Activated T-cell treated with anti-CD3 and anti-CD28 coated beads for 24 hours (primary cell): ENCODE measurements at regions not wholly inside any gene's neighbourhood (a gene's known extent, or its start where the extent isn't known, plus 50 kb on each side); places are given as distances from the start of the nearest gene placed in this dataset.

Experiments
- DNase-seq: peaks from one replicate; pipeline ENCODE4 v3.0.0-alpha.2; 2020; ENCODE audit warnings: low read depth

DNA sequence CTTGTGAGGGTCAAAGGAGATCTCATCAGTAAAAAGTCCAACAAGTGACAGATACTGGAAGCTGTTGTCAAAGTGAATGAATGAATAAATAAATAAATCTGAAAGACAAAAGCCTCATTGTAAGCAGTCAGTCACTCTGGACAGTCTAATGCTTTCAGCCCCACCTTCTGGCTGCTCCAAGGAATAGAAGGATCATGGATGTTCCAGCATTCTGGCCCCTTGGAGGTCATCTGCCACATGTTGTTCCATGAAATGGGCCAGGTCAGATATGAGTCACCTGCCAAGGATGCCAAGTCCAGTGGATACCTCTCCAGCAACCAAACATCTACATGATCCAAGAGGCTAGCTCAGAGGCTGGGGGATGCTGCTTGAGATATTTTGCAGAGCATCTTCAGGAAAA, 185.6 kb downstream of the BMP7 start:
- DNase-seq, result no peak

DNA sequence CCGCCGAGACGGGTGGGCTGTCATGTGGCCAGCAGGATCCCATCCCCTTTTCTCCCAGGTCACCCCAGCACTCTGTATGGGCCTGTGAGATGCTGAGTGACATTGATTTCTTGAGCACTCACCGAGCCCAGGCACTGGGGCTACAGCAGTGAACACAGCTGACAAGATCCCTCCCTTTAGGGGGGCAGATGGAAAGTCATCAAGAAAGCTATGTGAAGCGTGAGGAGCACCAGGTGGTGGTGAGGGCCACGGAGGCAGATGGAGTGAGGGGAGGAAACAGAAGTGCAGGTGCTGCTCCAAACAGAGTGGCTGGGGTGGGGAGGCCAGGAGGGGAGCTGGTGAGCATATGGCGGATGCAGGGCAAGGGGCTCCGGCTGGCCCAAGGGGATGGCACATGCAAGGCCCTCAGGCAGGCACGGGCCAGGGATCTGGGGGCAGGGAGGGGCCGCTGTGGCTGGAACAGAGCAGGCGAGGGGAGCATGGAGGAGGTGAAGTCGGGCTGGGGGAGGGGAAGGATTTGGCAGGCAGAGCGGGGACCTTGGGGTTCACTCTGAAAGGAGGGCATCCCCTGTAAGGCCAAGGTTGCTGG, 184.0 kb downstream of the BMP7 start:
- DNase-seq, result no peak

DNA sequence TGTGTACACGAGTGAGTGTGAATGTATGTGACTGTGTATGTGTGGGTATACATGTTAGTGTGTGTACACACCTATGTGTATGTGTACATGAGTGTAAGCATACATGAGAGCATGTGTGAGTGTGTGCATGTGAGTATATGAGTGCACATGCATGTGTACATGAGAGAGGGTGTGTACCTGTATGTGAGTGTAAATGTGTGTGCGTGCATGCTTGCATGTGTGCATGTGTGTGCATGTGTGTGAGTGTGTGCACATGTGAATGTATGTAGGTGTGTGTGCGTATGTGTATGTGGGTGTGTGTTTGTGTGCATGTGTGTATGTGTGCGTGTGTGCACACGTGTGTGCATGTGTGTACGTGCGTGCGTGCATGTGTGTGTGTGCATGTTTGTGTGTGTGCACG, 183.4 kb downstream of the BMP7 start:
- no peak for DNase-seq

DNA sequence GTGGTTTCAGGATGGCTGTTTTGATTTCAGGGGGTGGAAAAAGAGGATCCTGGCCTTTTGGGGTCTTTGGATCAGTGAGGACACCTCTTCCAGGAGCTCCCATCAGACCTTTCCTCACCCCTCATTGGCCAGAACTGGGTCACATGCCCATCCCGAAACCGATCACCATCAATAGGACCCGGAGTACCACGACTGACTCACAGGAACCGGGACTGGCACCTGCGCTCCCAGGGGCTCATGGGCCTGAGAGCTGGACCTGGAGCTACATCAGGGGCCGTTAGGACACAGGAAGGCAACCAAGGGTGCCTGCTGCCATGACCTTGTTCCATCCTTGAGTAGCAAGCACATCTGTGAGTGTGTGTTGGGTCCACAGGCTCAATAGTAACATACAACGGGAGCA, 180.4 kb downstream of the BMP7 start:
- DNase-seq, result no peak

DNA sequence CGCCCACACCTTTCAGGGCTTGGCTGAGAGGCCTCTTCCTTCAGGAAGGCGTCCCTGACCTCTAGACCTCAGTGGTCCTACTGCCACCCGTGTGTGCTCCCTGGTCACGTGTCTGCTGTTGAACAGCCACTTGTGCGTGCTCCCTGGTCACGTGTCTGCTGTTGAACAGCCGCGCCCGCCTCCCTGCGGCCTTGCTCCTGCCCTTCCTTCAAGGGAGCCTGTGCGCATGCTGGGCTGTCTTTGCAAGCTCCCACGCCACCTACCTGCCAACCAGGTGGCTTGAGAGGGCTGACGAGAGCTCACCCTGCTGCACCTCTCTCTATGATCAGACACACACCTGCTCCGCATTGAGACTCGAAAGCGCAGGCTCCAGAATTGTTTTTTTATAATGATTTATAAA, 179.3 kb downstream of the BMP7 start:
- DNase-seq, result no peak

DNA sequence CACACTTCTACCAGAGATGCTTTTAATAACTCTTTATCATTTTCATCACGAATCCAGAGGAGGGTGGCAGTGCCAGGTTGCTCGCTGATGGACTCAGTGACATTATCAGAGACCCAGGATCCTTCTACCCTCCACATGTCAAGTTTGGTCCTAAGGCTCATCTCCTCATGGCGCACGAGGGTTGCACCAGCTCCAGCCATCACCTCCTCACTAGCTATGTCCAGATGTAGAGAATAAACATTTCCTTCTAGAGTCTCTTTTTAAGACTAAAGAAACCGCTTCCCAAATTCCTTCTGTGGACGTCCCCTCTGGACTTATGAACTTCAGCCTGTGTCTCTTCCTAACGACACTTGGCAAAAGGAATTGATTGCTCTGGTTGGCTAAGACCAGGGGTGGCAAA, 178.7 kb downstream of the BMP7 start:
- DNase-seq, result no peak

DNA sequence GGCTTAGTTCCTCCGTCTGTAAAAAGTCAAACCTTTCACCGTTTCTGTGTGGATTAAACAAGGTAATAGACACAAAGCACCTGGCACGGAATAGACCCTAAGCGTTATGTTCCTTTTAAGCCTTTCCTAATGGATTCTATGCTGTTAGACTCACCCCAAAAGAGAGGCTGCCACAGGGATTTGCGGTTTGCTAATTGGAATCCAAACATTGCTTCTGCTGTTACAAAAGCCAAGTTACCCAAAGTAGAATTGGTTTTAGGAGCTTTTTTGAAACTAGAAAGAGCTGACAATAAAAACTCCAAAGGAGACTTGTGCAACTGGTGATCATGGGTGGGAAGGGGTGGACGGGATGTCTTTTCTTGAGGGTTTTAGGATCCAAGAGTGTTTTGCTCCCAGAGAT, 178.0 kb downstream of the BMP7 start:
- DNase-seq, result no peak

DNA sequence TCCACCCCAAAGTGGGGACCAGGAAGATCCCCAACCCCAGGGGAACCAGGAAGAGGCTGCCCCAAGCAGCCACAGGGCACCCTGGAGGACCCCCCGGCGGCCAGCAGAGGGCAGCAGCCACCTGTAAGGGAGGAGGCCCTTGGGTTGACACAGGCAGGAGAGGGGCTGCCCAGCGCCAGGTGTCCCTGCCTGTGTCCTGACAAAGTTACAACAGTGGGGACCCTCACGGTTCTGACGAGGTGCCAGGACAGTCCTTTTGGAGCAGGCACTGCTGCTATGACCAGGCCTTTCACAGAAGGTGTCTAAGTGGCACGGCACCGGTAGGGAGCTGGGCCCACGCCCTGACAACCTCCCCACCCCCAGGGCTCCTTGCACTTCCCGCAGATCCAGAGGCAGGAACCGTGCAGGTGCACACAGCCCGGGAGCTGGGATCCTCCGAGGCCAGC, 176.7 kb downstream of the BMP7 start:
- peak; percentile 38 for DNase-seq

DNA sequence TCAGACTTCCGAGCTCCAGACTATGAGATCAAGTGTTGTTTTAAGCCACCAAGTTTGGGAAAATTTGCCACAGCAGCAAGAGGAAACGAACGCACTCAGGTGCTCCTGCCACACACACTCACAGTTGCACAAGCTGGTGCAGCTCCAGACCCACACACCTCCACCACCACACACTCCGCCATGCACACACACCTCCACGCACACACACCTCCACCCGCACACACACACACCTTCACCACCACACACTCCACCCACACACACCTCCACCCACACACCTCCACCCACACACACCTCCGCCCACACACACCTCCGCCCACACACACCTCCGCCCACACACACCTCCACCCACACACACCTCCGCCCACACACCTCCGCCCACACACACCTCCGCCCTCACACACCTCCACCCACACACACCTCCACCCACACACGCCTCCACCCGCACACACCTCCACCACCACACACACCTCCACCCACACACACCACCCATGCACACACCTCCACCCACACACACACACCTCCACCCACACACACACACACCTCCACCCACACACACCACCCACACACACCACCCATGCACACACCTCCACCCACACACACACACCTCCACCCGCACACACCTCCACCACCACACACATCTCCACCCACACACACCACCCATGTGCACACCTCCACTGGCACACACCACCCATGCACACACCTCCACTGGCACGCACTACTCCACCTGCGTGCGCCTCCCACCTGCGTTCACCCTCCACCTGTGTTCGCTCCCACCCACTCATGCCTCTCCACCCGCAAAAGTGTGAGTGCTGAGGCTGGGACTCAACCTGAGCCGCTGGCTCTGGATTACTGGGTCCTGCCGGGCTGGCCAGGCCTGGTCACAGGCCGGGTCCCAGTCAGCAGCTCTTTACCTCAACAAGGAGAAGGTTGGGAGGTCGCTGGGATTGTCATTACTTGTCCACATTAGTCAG, 175.6 kb downstream of the BMP7 start:
- DNase-seq, result no peak

DNA sequence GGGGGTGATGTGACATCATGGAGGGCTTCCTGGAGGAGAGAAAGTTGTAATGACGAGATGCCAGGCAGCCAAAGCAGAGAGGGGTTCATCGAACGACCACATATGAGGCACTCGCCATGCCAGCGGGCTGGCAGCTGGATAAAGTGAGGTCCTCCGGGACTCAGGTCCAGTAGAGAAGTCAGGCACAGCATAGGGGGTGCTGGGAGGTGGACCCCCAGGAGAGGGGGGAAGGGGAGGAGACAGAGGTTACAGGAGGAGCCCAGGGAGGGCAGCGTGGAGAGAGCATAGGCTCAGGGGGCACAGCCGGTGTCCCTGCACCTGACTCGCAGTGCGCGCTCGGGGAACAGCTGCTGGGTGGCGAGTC, 174.7 kb downstream of the BMP7 start:
- no peak for DNase-seq

DNA sequence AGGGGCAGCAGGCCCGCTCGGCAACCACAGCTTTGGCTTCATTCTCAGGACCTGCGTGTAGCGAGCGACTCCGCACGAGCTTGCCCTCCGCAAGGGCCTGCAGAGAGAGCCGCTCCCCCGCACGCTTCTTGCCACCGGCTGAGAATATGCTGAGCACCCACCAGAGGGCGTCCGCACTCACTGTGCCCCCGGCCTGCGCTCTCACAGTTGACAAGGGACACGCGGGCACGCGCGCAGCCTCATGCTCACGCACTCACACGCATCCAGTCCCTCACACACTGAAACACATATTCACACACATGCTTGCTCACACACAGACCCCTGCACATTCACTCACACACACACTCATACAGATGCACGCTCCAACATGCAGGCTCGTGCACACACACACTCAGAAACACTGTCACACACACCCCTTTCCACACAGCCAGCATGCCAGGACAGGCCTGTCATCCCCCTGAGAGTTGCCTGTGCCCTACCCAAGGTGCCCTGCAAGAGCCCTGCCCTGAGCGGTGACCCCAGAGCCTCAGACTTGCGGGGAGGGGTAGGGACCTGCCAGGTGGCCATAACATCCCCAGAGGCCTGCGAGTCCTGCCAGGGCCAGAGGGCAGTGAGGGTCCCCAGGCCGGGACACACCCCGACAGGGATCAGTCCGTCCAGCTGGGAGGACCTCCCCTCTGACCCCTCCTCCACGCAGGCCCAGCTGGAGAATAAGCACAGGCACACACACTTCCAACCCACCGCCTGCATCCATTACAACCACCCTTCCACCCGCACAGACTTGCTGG, 174.1 kb downstream of the BMP7 start:
- DNase-seq, result peak; percentile 36

DNA sequence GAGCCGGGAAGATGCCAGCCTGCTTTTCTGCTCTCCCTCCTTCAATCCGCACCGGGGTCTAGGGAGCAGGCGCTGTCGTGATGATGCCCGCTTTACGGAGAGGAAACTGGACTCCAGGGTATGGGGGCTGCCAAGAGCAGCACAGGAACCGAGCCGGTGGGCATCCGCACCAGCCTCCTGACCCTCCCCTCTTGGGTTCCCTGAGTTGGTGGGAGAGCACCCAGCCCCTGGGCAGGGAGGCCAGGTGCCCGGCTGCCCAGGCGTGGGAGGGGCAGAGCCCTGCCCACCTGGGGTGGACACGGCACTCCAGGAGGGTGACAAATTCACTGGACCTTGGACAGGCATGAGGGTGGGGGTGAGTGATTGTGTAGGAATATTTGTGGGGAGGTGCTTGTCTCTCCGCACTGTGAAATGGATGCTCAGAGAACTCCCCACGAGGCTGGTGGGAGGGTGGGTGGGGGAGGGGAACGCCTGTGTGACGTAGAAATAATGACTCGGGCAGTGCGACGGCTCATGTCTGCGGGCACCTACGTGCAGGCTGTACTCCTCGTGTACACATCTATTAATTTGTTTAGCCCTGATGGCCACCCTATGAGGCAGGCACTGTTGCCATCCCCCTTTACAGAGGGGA, 173.4 kb downstream of the BMP7 start:
- DNase-seq, result no peak

DNA sequence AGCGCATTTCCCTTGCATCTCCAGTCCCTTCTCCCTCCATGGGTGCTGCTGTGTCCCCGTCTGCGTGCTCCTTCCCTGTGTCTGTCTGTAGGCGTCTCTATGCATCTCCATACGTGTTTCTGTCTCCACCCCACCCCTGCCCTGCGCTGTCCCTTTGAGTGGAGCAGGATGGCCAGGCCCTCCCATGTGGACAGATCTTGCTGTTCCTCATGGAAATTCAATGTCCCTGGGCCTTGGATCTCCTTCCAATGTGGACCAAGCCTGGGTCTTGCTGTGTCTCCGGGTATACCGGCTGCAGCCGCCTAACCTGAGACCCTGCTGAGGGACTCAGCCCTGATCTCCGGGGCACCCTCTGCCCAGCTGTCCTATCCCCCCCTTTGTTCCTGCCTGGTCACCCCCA, 172.7 kb downstream of the BMP7 start:
- no peak for DNase-seq

DNA sequence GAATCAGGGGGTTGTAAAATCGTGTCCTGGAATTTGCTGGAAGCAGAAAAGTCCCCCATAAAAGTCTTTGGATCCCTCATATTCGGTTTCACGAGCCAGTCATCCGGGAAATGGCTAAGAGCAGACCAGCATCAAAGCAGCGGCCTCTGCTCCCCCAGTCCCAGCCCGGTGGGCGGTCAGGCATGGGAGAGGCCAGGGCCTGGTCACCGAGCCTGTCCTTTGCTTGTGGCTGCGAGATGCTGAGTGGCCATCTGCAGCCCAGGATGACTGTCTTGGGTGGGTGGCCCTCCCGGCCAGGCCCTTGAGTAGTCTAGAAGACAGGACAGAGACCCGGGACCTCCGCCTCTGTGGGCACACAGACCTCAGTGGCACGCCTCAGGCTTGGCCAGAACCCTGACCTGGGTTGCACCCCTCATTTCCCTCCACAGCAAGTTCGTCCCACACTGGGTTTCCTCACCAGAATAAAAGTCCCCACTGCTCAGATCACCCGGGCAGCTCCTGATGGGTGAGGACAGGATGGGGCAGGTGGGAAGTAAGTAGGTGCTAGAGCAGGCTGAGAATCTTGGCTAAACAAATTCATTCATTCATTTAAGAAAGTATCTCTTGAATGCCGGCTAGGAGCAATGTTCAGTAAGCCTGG, 172.1 kb downstream of the BMP7 start:
- DNase-seq, result no peak

DNA sequence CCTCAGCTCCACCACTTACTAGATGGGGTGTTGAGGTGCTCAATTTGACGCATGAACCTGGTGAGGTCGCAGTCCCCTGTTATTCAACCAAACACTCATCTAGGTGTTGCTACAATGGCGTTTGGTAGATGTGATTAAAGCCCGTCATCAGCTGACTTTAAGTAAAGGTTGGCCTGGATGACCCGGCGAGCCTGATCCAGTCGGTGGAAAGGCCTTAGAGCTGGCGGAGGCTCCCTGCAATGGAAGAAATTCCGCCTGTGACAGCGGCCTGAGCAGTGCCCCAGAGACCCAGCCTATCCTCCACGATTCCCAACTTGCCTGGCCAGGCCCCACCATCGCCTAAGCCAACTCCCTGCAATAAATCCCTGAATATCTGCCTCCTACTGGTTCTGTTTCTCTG, 171.4 kb downstream of the BMP7 start:
- no peak for DNase-seq

DNA sequence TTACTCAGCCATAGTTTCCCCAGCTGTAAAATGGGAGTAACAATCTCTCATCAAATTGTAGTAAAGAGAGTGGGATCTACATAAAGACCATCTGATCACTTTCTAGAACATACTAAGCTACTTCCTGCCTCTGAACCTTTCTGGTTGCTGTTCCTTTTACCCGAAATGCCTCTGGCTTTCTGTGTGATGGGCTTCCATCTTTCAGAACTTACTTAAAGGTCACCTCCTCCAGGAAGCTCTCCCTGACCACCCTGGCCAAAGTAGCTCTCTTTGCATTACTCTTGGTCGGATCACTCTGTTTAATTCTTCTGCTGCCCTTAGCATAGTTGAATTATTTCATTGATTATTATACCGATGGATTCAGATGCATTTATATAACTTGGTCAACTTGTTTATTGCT, 171.0 kb downstream of the BMP7 start:
- no peak for DNase-seq

DNA sequence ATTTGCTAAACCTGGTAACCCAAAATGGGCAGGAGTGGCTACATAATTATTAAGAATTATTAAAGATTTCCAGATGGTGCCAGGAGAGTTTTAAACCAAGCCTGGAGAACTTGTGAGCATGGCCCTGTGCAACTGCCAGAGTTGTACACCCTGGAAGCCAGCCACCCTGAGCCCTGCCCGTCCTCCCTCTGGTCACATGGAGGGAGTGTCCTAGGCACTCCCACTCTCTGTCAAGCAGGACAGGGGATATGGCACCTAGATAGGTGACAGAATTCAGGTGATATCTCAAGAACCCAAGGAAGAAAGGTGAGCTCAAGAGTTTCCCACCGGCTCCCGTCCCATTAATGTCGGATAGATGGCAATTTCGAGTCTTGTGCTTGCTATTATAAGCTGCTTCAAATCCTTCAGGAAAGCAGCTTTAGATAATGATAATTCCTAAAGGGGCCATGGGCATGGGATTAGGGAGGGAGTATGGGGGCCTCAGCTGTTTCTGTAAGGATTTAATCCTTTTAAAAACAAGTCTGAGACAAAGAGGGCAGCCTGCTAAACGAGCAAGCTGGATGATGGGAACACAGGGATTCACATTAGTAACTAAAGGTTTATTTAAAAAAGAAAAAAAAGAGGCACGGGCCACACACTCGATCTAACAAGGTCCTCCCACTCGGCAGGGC, 169.1 kb downstream of the BMP7 start:
- no peak for DNase-seq

DNA sequence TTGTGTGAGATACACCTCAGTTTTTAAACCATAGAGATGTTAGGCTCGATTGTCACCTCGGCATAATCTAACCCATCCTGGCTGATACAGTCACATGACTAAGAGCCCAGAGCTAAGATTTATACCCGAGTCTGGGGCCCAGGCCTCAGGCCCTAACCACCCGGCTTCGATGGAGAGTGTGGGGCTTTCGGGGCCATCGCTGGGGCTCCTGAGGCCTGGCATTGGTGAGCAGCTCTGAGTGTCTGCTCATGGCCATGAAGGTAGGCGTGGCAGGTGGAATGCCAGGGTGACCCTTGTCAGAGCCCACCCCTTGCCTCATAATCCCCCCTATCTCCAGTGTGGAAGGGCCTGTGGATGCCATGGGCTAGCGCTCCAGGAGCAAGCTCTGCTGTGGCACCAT, 164.3 kb downstream of the BMP7 start:
- DNase-seq, result no peak

DNA sequence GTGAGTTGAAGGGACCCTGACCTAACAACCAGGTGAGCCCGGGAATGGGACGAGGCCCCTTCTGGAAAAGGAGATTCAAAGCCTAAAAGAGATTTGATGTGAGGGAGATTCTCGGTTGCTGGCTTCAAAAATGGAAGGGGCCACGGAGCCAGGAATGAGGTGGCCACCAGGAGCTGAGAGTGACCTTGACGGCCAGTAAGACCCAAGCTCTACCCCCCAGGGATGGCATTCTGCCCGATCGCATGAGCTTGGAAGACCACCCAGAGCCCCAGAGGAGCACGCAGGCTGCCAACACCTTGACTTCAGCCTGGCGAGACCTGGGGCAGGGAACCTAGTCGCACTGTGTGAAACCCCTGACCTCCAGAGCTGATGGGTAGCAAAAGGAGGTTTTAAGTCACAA, 163.9 kb downstream of the BMP7 start:
- no peak for DNase-seq

DNA sequence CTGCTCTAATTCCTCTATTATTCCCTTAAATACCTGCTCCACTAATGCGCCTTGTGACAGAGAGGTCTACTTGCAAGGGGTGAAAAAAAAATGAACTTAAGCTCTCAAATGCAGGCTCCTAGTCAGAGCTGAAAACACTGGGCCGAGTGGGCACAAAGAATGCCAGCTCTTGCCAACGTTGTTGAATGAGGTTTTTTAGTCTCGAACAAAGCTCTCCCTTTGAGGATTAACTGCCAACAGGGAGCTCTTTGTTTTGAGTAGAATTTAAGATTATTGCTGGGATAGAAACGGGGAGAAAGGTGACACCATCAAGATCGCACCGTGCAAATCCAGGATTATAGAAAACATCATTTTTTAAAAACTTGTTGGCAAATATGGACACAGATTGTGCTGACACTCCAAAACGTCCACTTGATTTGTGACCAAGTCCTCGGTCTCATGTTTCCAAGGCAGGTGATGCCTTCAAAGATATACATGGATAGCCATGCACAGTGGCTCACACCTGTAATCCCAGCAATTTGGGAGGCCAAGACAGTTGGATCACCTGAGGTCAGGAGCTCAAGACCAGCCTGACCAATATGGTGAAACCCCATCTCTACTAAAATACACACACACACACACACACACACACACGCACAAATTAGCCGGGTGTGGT, 163.2 kb downstream of the BMP7 start:
- no peak for DNase-seq

DNA sequence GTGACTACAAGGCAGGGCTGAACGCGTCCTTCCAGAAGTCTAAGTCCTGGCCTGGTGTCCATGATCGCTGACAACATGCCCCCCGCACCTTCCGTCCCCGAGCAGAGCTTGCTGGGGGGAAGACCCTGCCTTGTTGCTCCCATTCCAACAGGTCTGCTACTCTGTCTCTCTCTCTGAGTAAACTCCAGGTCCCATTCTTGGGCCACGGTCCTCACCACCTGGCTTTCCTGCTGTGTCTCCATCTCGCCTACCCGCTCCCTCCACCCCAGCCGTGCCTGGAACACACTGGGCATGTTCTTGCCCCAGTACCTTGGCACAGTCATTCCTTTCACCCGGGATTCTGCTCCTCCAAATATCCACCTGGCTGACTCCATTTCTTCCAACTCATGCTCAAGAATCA, 162.3 kb downstream of the BMP7 start:
- no peak for DNase-seq
